K562 (cell line): ENCODE measurements at regions not wholly inside any gene's neighbourhood (a gene's known extent, or its start where the extent isn't known, plus 50 kb on each side); places are given as distances from the start of the nearest gene placed in this dataset.
A peak's percentile ranks its signal among the peaks of the same experiment; 100 is the strongest.

ENCODE experiments used
- ATAC-seq: fragments of 200-7000 bp; cut with Tn5 transposase; 3 replicates; pipeline ENCODE4 v1.9.1; 2020; ENCODE audit warnings: moderate library complexity
- BruUV-seq: library from RNA; stranded (reverse); fragments of 400-500 nt; replicated peaks from 2 replicates; lab custom pipeline; 2021; lab: Mats Ljungman, UMichigan
- CTCF ChIA-PET: fragments of 300-600 bp; formaldehyde crosslinking; extraction: SDS; loops from one replicate; lab custom pipeline; 2021; ENCODE audit warnings: low intra/inter-chr PET ratio; lab: Yijun Ruan, JAX
- POLR2A ChIA-PET: fragments of 300-600, 350-650 bp; sonication (Branson Sonifier 250); formaldehyde crosslinking; extraction: SDS; loops from one replicate; lab custom pipeline; 2021; ENCODE audit warnings: antibody characterized with exemption, inconsistent platforms; lab: Yijun Ruan, JAX
- DNase-seq, 4 experiments: peaks; one replicate each; pipeline versions ENCODE4 v3.0.0 to v3.0.0-alpha.2; 2011 to 2018; ENCODE audit warnings: low spot score in 3 of 4, mixed read lengths in 3 of 4; ENCODE audit errors: extremely low read depth in 1 of 4
- FAIRE-seq: peaks from 2 replicates; lab custom pipeline; 2011; peaks lifted over from hg19 to GRCh38; lab: Jason Lieb, UNC
- H2AFZ ChIP-seq: 2 replicates; pipeline ENCODE4 v1.6.0; 2011; ENCODE audit warnings: low read depth, low read length, control low read depth, inconsistent platforms
- H3K27ac ChIP-seq: fragments of 200-600 bp; 3 replicates; pipeline ENCODE4 v1.8.0; 2011; ENCODE audit warnings: low read depth, mild to moderate bottlenecking, control low read depth, inconsistent platforms, low read length, moderate library complexity, mixed read lengths; ENCODE audit errors: extremely low read depth
- H3K27me3 ChIP-seq, 2 experiments: fragments of 300-600 bp in 1 of 2; 2 replicates in 1 of 2; 3 replicates in 1 of 2; pipeline versions ENCODE4 v1.6.0 to v1.8.0; 2011; ENCODE audit warnings: inconsistent platforms in 2 of 2, low read length in 2 of 2, mild to moderate bottlenecking in 1 of 2, mixed read lengths in 1 of 2, moderate library complexity in 1 of 2; ENCODE audit not compliant: control insufficient read depth in 2 of 2, insufficient read depth in 2 of 2
- H3K36me3 ChIP-seq: fragments of 300-600 bp; 3 replicates; pipeline ENCODE4 v1.8.0; 2011; ENCODE audit warnings: mild to moderate bottlenecking, low read length, inconsistent platforms; ENCODE audit not compliant: control insufficient read depth, insufficient read depth
- H3K4me1 ChIP-seq, 2 experiments: fragments of 200-600 bp in 1 of 2; replicated peaks in 1 of 2; 2 replicates in 1 of 2; 3 replicates in 1 of 2; pipeline versions ENCODE4 v1.5.1 to v1.8.0; 2011; ENCODE audit warnings: inconsistent platforms in 2 of 2, low read length in 2 of 2, mild to moderate bottlenecking in 1 of 2, mixed read lengths in 1 of 2, moderate library complexity in 1 of 2; ENCODE audit not compliant: control insufficient read depth in 2 of 2, insufficient read depth in 2 of 2
- H3K4me2 ChIP-seq: 2 replicates; pipeline ENCODE4 v1.6.1; 2011; ENCODE audit warnings: low read length, control low read depth, inconsistent platforms, mixed read lengths; ENCODE audit not compliant: insufficient read depth
- H3K4me3 ChIP-seq: fragments of 200-600 bp; sonication (generic), shearing (Covaris generic); 2 replicates; pipeline ENCODE4 v1.5.1; 2016; ENCODE audit warnings: control low read depth, inconsistent platforms
- H3K79me2 ChIP-seq: fragments of 200-600 bp; 3 replicates; pipeline ENCODE4 v1.8.0; 2011; ENCODE audit warnings: low read length, inconsistent platforms; ENCODE audit not compliant: control insufficient read depth, insufficient read depth
- H3K9ac ChIP-seq, 2 experiments: 2 replicates each; pipeline versions ENCODE4 v1.6.0 to v1.6.1; 2011; ENCODE audit warnings: low read depth in 2 of 2, low read length in 2 of 2, control low read depth in 1 of 2, inconsistent platforms in 1 of 2, mild to moderate bottlenecking in 1 of 2, mixed read lengths in 1 of 2; ENCODE audit not compliant: insufficient read depth in 1 of 2
- H3K9me1 ChIP-seq: one replicate; pipeline ENCODE4 v1.6.0; 2011; ENCODE audit warnings: inconsistent platforms, mild to moderate bottlenecking, low read length, moderate library complexity; ENCODE audit not compliant: control insufficient read depth, insufficient read depth
- H3K9me3 ChIP-seq: replicated peaks from 2 replicates; pipeline ENCODE4 v1.5.1; 2011; ENCODE audit warnings: low read depth, low read length, inconsistent platforms; ENCODE audit not compliant: control insufficient read depth, insufficient read depth
- H4K20me1 ChIP-seq: replicated peaks from 2 replicates; pipeline ENCODE4 v1.6.1; 2011; ENCODE audit warnings: low read length, inconsistent platforms, mixed read lengths; ENCODE audit not compliant: control insufficient read depth, insufficient read depth
- ATF7 ChIP-seq: fragments of 450-650 bp; IDR thresholded peaks from 2 replicates; pipeline ENCODE4 v1.7.1; 2014; ENCODE audit warnings: mild to moderate bottlenecking, moderate library complexity
- CHCHD3 ChIP-seq: fragments of 250-450 bp; sonication (Bioruptor Pico); IDR thresholded peaks from 2 replicates; pipeline ENCODE4 v2.1.2; 2022; ENCODE audit warnings: mild to moderate bottlenecking
- ELF1 ChIP-seq: fragments of 200-800 bp; sonication (Bioruptor generic); IDR thresholded peaks from 2 replicates; pipeline ENCODE4 v1.6.1; 2016; ENCODE audit warnings: missing genetic modification characterization, missing compliant biosample characterization
- EP300 ChIP-seq: IDR thresholded peaks from 2 replicates; pipeline ENCODE4 v1.6.1; 2012; ENCODE audit warnings: low read length, improper control_type of control experiment
- EZH2 ChIP-seq: IDR thresholded peaks from 2 replicates; pipeline ENCODE4 v1.6.1; 2012; ENCODE audit warnings: low read depth, mild to moderate bottlenecking, inconsistent platforms, low read length, borderline replicate concordance
- POLR2AphosphoS5 ChIP-seq: IDR thresholded peaks from 2 replicates; pipeline ENCODE4 v1.6.1; 2011; ENCODE audit warnings: mild to moderate bottlenecking, low read depth, low read length, moderate library complexity; ENCODE audit not compliant: control insufficient read depth, insufficient read depth
- SNIP1 ChIP-seq: fragments of 450-650 bp; IDR thresholded peaks from 2 replicates; pipeline ENCODE4 v1.7.1; 2017; ENCODE audit warnings: low read depth, mild to moderate bottlenecking
- XRCC4 ChIP-seq: IDR thresholded peaks from one replicate; pipeline ENCODE4 v1.6.1; 2011; ENCODE audit not compliant: insufficient read depth, insufficient read length; ENCODE audit errors: extremely low read depth
- ZNF146 ChIP-seq: IDR thresholded peaks from one replicate; pipeline ENCODE4 v1.6.1; 2018; ENCODE audit warnings: missing compliant biosample characterization; ENCODE audit not compliant: unreplicated experiment
- ZNF217 ChIP-seq: sonication (generic); formaldehyde crosslinking; IDR thresholded peaks from 2 replicates; pipeline ENCODE4 v1.8.0; 2022; ENCODE audit warnings: mild to moderate bottlenecking, missing genetic modification reagents
- ZNF431 ChIP-seq: sonication (generic); formaldehyde crosslinking; IDR thresholded peaks from 2 replicates; pipeline ENCODE4 v1.8.0; 2022; ENCODE audit warnings: mild to moderate bottlenecking, missing genetic modification reagents
- WGBS: fragments of 100-300 bp; shearing (Covaris generic); methylation state at CpG from one replicate; pipeline ENCODE4 v1.1.6; 2016; ENCODE audit warnings: low coverage, mixed read lengths; ENCODE audit not compliant: insufficient coverage; ENCODE audit errors: missing lambda C conversion rate; 5-methylcytosine and 5-hydroxymethylcytosine counted together
- in situ Hi-C: fragments of 300-500 bp; cut with MboI; formaldehyde crosslinking; loops from 4 replicates; pipeline ENCODE4 v1.15.0; 2018; ENCODE audit warnings: inconsistent platforms, mixed read lengths
- intact Hi-C: fragments of 100-400 bp; cut with micrococcal nuclease; formaldehyde crosslinking; loops from 2 replicates; pipeline ENCODE4 v1.14.2; 2022
- TF ChIP-seq, protein P1 (sequence below), 3 experiments: IDR thresholded peaks in 2 of 3; conservative IDR thresholded peaks in 1 of 3; 2 replicates each; pipeline ENCODE4 v1.5.1; 2011 to 2012; ENCODE audit warnings: low read length in 3 of 3, mild to moderate bottlenecking in 3 of 3, control low read depth in 2 of 3, improper control_type of control experiment in 1 of 3, inconsistent platforms in 1 of 3, low read depth in 1 of 3, mixed read lengths in 1 of 3, moderate library complexity in 1 of 3; ENCODE audit not compliant: insufficient read depth in 2 of 3
- TF ChIP-seq, protein P2 (sequence below): sonication (generic); formaldehyde crosslinking; IDR thresholded peaks from 2 replicates; pipeline ENCODE4 v1.8.1; 2023; ENCODE audit warnings: mild to moderate bottlenecking, missing genetic modification reagents
- TF ChIP-seq, protein P3 (sequence below): fragments of 450-650 bp; IDR thresholded peaks from 2 replicates; pipeline ENCODE4 v1.6.1; 2016; ENCODE audit warnings: borderline replicate concordance

DNA sequence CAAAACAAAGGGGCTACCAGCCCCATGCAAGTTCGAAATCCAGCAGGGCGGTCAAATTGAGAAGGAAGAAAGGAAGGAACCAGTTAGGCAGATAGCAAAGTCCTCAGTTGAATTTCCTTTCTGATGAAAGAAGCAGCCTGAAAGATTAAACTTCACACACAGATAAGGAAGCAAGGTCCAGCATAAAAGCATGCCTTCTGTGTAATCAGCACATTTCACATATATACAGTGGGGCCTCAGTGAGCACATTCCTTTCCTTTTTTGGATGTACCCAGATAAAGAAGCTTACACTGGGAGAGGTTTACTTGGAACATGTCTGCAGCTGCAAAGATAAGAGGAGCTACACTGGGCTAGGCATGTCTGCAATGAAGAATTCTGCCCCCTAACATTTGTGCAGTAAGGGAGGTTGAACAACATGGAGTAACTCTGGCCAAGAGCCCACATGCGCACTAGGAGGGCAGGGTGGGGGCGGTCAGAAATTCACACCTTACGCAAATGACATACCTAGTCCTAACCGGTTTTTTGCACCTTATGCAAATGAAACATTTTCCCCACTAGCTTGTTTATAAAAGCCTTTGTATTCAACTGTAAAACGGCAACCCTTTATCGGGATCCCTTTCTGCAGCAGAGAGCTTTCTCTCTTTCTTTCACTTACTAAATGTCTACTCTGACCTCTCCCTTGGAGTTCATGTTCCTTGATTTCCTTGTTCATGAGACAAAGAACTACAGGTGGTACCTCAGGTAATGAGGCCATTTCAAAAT lies 149.7 kb upstream of the FBXL17 start:
- ATAC-seq = peak; percentile 97
- BruUV-seq = no TSS peak
- Histone ChIP-seq H3K9me3 (peaks cover 26% of the 10 kb centered on the region), H2AFZ (peak overlapping the region; percentile 73), H3K4me2 (peak overlapping the region; percentile 57), H3K9ac (0 out of 4 replicates have a peak overlapping the region, but pooled peaks of 1 of the 2 experiments have one; percentile 10), H4K20me1 (no peaks in the 10 kb centered on the region), H3K4me3 (no peak overlapping the region), H3K27me3 (no peaks in the 10 kb centered on the region), H3K79me2 (no peaks in the 10 kb centered on the region), H3K27ac (peak overlapping the region; percentile 70), H3K36me3 (0 out of 3 replicates have a peak, but pooled peaks cover 3% of the 10 kb centered on the region), H3K9me1 (no peaks in the 10 kb centered on the region), H3K4me1 (peaks cover 3 to 27% of the 10 kb centered on the region in 2 experiments; a peak in 4 of 5 replicates)
- POLR2A ChIA-PET = interaction anchor here (0.7 to 2.0 kb wide), 3 partner anchors 13 to 1074 kb away, joined by 3 to 6 read pairs (median 3); no protein-coding TSS in a partner anchor
- DNase-seq = peak; percentile 59 to 88 (median 76)
- 10% methylated on average over 8 of the region's 8 CpGs for WGBS
- intact Hi-C loops = no loop called here
- peak; percentile 99 for FAIRE-seq
- CTCF ChIA-PET = no interaction called here
- in situ Hi-C loops = no loop called here
- TF ChIP-seq POLR2AphosphoS5 (peak; percentile 94), EP300 (peak; percentile 95), ZNF431 (CRISPR knock-in tag) (peak; percentile 64; the same call in 1 of the 2 replicates), EZH2 (no peak), CHCHD3 (CRISPR knock-in tag) (peak; percentile 53; the same call in 1 of the 2 replicates), SNIP1 (0 out of 2 replicates have a peak, but pooled peaks have one; percentile 28), ATF7 (peak; percentile 79; the same call in 1 of the 2 replicates), XRCC4 (no peak), ZNF146 (no peak), ELF1 (peak; percentile 56; the same call in 1 of the 2 replicates), ZNF217 (CRISPR knock-in tag) (no peak)
- TF ChIP-seq, protein P1, sequence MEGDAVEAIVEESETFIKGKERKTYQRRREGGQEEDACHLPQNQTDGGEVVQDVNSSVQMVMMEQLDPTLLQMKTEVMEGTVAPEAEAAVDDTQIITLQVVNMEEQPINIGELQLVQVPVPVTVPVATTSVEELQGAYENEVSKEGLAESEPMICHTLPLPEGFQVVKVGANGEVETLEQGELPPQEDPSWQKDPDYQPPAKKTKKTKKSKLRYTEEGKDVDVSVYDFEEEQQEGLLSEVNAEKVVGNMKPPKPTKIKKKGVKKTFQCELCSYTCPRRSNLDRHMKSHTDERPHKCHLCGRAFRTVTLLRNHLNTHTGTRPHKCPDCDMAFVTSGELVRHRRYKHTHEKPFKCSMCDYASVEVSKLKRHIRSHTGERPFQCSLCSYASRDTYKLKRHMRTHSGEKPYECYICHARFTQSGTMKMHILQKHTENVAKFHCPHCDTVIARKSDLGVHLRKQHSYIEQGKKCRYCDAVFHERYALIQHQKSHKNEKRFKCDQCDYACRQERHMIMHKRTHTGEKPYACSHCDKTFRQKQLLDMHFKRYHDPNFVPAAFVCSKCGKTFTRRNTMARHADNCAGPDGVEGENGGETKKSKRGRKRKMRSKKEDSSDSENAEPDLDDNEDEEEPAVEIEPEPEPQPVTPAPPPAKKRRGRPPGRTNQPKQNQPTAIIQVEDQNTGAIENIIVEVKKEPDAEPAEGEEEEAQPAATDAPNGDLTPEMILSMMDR (IDR thresholded peaks at IDR 0.05 in 2 of 3, conservative IDR thresholded peaks at IDR 0.05 in 1 of 3; ENCODE audit: insufficient read depth in 2 of 3, low read depth in 1 of 3, low read length in 3 of 3) = 0 out of 6 replicates have a peak, but pooled peaks of 1 of the 3 experiments have one; percentile 7
- TF ChIP-seq, protein P2, sequence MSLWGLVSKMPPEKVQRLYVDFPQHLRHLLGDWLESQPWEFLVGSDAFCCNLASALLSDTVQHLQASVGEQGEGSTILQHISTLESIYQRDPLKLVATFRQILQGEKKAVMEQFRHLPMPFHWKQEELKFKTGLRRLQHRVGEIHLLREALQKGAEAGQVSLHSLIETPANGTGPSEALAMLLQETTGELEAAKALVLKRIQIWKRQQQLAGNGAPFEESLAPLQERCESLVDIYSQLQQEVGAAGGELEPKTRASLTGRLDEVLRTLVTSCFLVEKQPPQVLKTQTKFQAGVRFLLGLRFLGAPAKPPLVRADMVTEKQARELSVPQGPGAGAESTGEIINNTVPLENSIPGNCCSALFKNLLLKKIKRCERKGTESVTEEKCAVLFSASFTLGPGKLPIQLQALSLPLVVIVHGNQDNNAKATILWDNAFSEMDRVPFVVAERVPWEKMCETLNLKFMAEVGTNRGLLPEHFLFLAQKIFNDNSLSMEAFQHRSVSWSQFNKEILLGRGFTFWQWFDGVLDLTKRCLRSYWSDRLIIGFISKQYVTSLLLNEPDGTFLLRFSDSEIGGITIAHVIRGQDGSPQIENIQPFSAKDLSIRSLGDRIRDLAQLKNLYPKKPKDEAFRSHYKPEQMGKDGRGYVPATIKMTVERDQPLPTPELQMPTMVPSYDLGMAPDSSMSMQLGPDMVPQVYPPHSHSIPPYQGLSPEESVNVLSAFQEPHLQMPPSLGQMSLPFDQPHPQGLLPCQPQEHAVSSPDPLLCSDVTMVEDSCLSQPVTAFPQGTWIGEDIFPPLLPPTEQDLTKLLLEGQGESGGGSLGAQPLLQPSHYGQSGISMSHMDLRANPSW (CRISPR knock-in tag) = no peak
- TF ChIP-seq, protein P3, sequence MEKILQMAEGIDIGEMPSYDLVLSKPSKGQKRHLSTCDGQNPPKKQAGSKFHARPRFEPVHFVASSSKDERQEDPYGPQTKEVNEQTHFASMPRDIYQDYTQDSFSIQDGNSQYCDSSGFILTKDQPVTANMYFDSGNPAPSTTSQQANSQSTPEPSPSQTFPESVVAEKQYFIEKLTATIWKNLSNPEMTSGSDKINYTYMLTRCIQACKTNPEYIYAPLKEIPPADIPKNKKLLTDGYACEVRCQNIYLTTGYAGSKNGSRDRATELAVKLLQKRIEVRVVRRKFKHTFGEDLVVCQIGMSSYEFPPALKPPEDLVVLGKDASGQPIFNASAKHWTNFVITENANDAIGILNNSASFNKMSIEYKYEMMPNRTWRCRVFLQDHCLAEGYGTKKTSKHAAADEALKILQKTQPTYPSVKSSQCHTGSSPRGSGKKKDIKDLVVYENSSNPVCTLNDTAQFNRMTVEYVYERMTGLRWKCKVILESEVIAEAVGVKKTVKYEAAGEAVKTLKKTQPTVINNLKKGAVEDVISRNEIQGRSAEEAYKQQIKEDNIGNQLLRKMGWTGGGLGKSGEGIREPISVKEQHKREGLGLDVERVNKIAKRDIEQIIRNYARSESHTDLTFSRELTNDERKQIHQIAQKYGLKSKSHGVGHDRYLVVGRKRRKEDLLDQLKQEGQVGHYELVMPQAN = no peak
